ENCODE measurements at regions not wholly inside any gene's neighbourhood (a gene's known extent, or its start where the extent isn't known, plus 50 kb on each side); places are given as distances from the start of the nearest gene placed in this dataset.

- TF ChIP-seq BACH2 (CRISPR knock-in tag; IDR thresholded peaks at IDR 0.05; ENCODE audit: borderline replicate concordance) (no peak), ZNF8 (CRISPR knock-in tag; IDR thresholded peaks at IDR 0.05) (no peak), SNAI2 (CRISPR knock-in tag; IDR thresholded peaks at IDR 0.05) (no peak), PATZ1 (CRISPR knock-in tag; IDR thresholded peaks at IDR 0.05; ENCODE audit: borderline replicate concordance) (no peak), ESRRG (CRISPR knock-in tag; IDR thresholded peaks at IDR 0.05) (no peak), POU6F1 (CRISPR knock-in tag; IDR thresholded peaks at IDR 0.05; ENCODE audit: borderline replicate concordance, low read depth) (no peak), TOX (CRISPR knock-in tag; IDR thresholded peaks at IDR 0.05; ENCODE audit: borderline replicate concordance) (no peak), ISL1 (CRISPR knock-in tag; IDR thresholded peaks at IDR 0.05) (no peak)
Observed at GRCh38 chr2:239753401-239753837, 271.7 kb downstream of the NDUFA10 start (continued).

- no peak for ATAC-seq
- TF ChIP-seq RARB (CRISPR knock-in tag; IDR thresholded peaks at IDR 0.05) (no peak), PATZ1 (CRISPR knock-in tag; IDR thresholded peaks at IDR 0.05; ENCODE audit: borderline replicate concordance) (no peak), BACH2 (CRISPR knock-in tag; IDR thresholded peaks at IDR 0.05; ENCODE audit: borderline replicate concordance) (no peak), OSR1 (CRISPR knock-in tag; IDR thresholded peaks at IDR 0.05) (no peak), PPARA (CRISPR knock-in tag; IDR thresholded peaks at IDR 0.05; ENCODE audit: borderline replicate concordance) (no peak), ZNF565 (CRISPR knock-in tag; conservative IDR thresholded peaks at IDR 0.05; ENCODE audit: low read depth) (no peak), CSDC2 (CRISPR knock-in tag; IDR thresholded peaks at IDR 0.05) (no peak), ZNF70 (CRISPR knock-in tag; IDR thresholded peaks at IDR 0.05) (no peak), CSRNP3 (CRISPR knock-in tag; IDR thresholded peaks at IDR 0.05) (no peak), POU6F1 (CRISPR knock-in tag; IDR thresholded peaks at IDR 0.05; ENCODE audit: borderline replicate concordance, low read depth) (no peak), ZC3H10 (CRISPR knock-in tag; IDR thresholded peaks at IDR 0.05) (no peak), ESRRG (CRISPR knock-in tag; IDR thresholded peaks at IDR 0.05) (no peak), CREB5 (CRISPR knock-in tag; IDR thresholded peaks at IDR 0.05; ENCODE audit: low read depth) (no peak), SNAI2 (CRISPR knock-in tag; IDR thresholded peaks at IDR 0.05) (no peak), ARNTL (CRISPR knock-in tag; IDR thresholded peaks at IDR 0.05; ENCODE audit: borderline replicate concordance, low read depth) (no peak), ZNF8 (CRISPR knock-in tag; IDR thresholded peaks at IDR 0.05) (no peak), TCF4 (CRISPR knock-in tag; IDR thresholded peaks at IDR 0.05; ENCODE audit: borderline replicate concordance) (no peak)
Observed at GRCh38 chr2:239752951-239753350, 272.2 kb downstream of the NDUFA10 start.

GRCh38 chr2:239751679-239752355 lies 273.3 kb downstream of the NDUFA10 start:
- ATAC-seq: no peak
- no peak for TF ChIP-seq ZC3H10 (CRISPR knock-in tag; IDR thresholded peaks at IDR 0.05)
- TF ChIP-seq PPARA (CRISPR knock-in tag; IDR thresholded peaks at IDR 0.05; ENCODE audit: borderline replicate concordance): no peak
- TF ChIP-seq TOX (CRISPR knock-in tag; IDR thresholded peaks at IDR 0.05; ENCODE audit: borderline replicate concordance): no peak
- no peak for TF ChIP-seq ZNF565 (CRISPR knock-in tag; conservative IDR thresholded peaks at IDR 0.05; ENCODE audit: low read depth)
- no peak for TF ChIP-seq OSR1 (CRISPR knock-in tag; IDR thresholded peaks at IDR 0.05)
- TF ChIP-seq SNAI2 (CRISPR knock-in tag; IDR thresholded peaks at IDR 0.05): no peak
- no peak for TF ChIP-seq TSHZ2 (CRISPR knock-in tag; IDR thresholded peaks at IDR 0.05)
- TF ChIP-seq ZNF8 (CRISPR knock-in tag; IDR thresholded peaks at IDR 0.05): no peak
- no peak for TF ChIP-seq ZFP3 (CRISPR knock-in tag; IDR thresholded peaks at IDR 0.05)
- TF ChIP-seq PATZ1 (CRISPR knock-in tag; IDR thresholded peaks at IDR 0.05; ENCODE audit: borderline replicate concordance): no peak
